IPS-NIHi7 (cell line): ENCODE measurements at regions not wholly inside any gene's neighbourhood (a gene's known extent, or its start where the extent isn't known, plus 50 kb on each side); places are given as distances from the start of the nearest gene placed in this dataset.

ENCODE experiments used
- DNase-seq: peaks from one replicate; pipeline ENCODE4 v3.0.0; 2012; ENCODE audit warnings: mixed read lengths; ENCODE audit errors: extremely low spot score

DNA sequence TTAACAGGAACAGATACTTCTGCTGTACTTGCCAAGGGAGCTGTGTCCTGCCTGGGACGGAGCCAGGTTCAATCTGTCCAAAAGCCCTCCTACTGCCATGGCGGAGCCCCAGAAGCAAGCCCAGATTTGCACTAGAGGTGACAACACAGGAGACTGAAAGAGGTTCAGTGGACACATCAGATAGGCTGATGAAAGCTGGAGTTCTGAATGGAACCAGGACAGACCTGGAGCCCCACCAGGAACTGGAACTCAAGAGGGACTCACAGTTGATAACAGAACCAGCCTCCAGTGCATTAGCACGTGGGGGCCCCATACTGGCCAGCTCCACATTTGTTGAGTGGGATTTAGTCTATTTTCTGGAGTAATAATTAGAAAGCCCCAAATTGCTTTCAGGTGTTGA lies 315.5 kb downstream of the ARRDC4 start:
- DNase-seq = no peak

DNA sequence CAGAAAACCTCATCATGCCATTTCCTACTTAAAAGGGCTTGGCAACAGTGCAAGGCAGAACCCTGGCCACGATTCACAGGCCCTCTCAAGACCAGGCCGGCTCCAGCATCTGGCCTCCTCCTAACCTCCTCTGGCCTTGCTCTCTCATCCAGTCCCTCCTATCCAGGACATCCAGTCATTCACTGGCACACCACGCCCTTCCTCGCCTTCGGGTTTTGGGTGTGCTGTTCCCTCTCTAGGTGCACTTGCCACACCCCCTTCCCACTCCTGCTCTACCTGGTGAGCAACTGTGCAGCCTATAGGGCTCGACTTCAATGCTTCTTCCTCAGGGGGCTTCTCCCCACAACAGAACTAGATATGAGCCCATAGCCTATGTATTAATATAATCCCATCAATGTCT lies 317.1 kb downstream of the ARRDC4 start:
- no peak for DNase-seq

DNA sequence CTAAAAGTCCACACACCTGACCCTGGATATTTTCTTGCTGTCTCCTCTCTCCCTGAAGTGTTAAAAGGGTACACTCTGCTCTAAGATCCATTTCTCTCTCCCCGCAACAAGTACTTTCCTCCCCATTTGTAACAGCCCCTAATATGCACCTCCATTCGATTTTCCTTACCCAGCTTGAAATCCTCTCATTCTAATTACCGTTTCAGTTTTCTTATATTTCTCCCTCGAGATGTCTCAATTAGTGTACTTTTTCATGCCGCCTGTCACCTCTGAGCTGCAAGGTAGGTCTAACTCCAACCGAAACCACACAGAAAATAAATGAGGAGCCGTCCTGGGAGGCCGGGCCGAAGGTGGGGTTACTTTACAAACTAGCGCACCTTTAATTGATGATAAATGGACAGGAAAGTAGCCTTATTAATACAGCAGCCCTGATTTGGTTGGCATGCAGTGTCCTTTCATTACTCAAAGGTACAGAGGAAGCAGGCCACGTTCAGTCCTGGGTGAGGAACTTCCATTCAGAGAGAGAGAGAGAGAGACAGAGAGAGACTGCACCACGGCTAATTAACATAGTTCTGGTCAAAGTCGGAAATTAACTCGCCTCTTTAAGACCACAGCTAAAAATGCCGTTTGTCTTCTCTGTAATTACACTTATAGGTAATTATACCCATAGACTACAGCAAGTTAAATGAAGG lies 319.9 kb downstream of the ARRDC4 start:
- no peak for DNase-seq

DNA sequence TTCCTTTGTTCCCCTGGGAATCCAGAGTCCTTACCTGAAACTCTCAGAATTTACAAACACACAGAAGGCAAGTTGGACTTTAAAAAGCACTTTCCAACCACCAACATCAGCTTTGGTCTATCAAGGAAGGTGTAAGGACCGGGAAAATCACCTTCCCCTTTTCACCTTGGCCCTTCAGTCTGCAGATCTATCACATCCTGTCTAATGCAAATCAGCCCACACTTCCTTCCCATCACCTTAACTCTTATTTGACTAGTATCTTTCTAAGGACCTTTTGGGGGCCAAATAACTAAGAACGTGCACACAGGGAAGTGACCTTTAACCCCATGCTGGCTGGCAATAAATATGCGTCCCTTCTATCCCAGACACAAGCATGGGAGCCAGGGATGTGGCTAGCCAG lies 320.6 kb downstream of the ARRDC4 start:
- no peak for DNase-seq

DNA sequence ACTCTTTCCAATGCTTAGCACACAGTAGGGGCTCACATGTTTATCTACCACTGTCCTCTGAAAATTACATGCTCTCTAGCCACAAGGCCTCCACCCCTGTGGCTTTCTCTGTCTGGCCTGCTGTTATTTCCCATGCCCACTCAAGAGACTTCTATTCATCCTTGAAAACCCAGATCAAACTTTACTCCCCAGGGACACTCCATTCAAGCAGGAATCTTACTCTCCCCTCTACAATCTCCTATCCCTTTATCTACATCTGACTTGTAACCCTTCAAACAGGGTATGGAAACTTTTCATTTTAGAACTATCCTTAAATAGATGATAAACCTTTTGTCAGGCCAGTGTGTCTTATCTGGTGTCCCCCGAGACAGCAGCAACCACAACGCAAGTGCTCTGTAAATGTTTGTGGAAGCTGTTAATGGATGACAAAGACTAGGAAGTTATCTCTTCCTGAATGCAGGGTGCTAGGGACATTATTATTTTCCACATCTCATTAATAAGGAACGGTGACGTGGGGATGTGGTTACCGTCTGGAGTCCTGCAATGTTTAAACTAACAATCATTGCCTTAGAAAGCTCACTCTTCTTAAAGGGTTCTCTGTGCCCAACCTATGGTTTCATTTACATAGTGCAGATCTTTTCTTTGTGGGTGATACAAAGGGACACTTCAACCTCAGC lies 322.3 kb downstream of the ARRDC4 start:
- no peak for DNase-seq

DNA sequence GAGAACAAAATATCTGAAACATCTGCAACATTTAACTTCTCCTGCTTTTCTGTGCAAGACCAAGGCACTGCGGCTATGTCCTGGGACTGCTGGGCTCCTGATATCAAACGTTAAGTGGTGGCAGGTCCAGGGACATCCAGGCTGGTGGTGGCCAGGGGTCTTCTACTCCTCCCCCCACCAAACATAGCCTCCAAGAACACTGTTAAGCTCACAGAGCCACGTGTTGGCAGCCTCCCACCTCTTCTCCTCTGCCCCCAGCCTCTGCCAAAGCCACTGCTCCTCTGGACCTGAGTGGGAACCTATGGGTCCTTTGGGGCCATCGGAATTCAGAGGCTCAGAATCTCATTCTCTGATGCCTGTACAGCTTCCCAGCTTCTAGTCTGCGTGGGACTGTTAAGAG lies 325.7 kb downstream of the ARRDC4 start:
- DNase-seq = no peak

DNA sequence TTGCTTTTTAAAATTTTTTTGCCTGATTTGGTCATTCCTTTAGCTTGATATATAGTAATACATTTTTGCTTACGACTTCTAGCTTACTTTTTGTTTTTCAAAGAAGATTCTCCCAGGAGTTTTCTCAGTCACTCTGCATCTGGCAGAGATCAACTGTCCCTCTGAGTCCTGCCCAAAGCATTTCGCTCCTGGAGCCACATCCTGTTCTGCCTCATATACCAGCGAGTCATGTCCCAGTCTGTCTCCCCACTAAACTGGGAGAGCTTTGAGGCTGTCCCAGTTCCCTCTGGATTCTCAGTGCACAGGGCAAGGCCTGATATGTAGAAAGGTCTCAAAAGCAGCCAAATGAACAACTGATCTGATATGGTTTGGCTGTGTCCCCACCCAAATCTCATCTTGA lies 326.3 kb downstream of the ARRDC4 start:
- DNase-seq = no peak

DNA sequence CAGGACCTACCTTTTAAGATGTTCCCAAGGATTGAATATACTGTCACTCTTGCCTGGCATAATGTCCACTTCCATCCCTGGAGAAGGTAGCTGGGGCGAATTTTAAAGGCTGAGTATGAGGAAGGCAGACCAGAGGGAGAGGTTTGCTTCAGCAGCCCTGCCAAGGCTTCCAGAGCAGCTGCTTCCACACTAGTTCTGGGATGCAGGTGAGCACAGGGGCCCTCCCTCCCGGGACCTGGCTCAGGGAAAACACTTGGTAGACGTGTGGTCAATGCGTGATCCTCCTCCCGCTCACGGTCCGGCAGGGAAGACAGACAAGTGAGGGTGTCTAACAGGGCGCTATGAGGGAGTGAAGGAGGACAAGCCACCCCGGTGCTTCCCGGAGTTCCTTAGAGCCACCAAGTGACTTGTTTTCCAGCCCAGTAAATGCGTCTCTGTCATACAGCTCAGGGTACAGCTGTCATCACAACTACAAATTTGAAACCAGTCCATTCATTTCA lies 327.6 kb downstream of the ARRDC4 start:
- DNase-seq = no peak

DNA sequence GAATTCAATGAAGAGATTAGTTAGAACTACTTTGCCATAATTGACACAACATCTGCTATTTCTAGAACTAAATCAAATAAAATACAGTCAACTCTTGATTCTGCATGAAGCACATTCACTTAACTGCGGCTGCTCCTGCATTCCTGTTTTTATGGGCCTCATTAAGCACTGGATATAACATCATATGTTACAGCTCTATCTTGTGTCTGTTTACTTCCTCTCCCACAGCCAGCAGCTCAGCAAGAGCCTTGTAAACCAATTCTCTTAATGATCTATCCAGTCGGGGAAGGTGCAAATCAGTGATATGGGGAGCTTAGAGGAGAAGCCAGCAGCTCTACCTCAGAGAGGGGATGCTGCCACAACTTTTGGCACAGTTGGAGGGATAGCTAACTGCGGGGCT lies 329.2 kb downstream of the ARRDC4 start:
- no peak for DNase-seq

DNA sequence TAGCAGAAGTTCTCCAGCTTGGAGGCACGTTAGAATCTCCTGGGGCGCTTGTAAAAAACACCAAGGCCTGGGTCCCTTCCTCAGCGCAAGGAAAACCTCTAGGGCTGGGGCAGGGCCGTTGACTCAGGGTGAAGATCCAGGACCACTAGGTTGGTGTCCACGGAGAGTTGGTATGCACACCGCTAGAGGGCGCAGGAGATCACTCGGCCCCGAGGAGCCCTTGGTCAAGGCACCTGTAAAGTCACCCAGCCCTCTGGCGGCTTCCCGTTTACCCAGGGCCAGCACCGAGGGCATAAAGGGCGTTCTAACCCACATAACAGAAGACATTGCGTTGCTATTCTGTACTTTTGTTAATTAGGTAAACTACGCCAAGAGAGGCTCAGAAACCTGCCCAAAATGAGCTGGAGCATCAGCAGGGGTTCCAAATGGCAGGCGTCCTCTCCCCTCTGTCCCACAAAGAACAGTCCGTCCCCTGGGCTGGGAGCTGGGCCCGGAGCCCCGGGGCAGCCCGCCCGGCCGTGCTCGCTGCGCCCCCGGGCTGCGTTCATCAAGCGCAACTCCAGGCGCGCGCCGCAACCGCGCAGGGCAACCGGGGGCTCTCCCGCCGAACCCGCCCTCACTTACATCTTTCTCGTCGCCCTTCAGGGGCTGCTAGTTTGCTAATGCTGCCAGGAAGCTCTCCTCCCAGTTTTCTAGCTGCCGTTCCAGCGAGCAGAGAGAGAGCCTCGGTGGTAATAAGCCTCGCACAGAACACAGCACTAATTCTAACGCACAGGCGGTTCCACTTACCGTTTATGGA lies 332.1 kb downstream of the ARRDC4 start:
- peak; percentile 92 for DNase-seq

DNA sequence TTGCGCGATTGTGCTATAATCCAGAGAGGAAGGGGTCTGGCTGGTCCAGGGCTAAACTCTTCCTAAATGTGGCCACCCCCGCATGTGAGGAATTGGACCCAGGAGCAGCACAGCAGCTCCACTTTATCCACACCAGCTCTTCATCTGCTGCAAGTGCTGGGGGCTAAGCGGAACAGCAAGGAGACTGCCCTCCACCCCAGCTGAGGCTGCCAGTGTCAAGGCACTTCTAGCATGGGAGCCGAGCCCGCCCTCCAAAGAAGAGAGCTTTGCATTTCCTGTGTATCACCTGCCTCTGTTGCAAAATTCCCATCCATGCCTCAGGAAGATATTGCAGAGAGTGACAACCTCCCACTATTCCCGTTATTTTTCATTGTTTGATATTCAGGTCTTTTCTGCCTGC lies 333.6 kb downstream of the ARRDC4 start:
- no peak for DNase-seq

DNA sequence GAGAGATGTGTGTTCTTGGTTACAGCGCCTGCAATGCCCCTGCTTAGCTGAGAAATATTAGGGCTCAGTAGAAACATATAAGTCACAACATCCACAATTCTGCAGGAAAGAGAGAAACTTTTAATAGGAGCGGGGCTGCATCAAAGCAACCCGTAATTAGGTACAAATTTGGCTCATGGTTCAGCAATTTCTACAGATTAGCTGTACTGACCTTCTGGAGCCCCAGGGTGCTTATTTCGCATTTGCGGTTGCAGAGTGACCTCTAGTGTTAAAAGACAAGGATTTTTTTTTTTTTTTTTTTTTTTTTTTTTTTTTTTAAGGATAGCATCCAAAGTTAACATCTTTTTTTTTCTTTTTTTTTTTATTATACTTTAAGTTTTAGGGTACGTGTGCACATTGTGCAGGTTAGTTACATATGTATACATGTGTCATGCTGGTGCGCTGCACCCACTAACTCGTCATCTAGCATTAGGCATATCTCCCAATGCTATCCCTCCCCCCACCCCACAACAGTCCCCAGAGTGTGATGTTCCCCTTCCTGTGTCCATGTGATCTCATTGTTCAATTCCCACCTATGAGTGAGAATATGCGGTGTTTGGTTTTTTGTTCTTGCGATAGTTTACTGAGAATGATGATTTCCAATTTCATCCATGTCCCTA lies 334.7 kb downstream of the ARRDC4 start:
- peak; percentile 47 for DNase-seq

DNA sequence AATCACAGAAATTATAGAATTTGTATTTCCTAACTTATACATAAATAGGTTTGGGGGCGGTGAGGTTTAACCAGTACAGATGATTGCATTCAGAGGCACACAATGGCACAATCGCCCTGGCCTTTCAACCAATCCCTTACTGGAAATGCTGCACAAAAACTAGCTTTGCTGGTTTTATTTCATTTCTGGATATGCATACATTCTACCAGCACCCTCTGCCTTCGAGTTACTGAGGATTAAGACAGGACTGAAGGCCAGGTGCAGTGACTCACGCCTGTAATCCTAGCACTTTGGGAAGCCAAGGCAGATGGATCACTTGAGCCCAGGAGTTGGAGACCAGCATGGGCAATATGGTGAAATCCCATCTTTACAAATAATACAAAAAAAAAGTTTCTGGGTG lies 336.1 kb downstream of the ARRDC4 start:
- DNase-seq = no peak

DNA sequence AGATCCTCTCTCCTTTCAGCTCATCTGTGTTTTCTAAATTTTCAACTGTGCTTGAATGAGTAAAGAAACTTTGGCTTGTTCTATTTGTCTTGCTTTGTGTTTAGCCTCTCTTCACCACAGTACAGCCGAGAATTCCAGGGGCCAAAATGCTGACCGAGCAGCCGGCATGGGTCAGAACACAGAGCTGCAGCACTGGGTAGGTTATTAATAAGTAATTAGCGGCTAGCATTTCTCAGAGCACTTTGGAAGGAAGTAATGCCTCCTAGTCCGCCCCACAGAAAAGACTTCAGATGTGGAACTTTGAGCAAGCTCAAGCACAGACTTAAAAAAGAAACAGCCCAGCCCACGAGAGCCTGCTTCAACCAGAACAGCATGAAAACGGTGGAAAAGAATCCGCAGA lies 343.9 kb downstream of the ARRDC4 start:
- DNase-seq = no peak

DNA sequence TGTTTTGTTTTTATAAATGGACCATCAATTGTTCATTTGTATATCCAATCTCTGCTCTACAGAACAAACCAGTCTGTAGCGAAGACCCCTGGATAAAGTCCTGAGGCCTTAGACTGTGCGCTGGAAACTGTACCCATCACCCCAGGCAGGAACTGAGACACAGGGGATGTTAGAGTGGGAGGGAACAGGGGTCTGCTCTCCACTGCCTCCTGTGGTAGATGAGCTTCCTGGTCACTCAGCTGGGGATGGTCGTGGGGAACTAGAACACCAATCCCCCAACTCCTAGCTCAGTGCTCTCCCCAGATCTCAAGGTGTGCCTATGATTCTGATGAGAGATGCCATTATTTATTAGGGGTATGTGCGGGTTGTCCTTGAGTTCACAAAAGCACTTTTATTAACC lies 340.2 kb upstream of the IGF1R start:
- DNase-seq = peak; percentile 36

DNA sequence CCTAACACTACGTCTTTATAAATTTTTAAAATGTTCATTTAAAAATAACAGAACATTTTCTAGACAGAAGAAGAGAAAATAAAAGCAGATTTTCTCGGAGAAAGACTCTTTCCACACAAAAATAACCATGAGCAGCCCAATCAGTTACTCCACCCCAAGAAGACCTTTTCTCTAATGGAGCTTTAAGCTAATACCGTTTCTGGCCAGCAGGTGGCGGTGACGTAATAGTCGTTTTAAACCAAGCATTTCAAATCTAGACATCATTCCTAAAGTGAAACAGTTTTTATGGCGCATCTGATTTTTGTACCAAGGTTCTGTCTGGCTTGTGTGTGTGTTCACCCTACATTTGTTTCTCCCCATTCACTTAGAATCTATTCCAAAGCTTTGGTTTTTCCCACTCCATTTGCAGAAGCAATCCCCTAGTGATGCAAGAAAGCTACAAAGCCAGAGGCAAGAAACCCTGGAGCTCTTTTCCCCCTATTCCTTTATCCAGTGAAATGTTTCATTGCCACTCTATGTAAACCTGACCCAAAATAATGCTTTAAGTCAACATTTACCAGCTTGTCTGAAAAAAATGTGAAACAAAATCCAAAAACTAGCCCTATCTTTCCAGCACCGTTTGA lies 336.7 kb upstream of the IGF1R start:
- DNase-seq = peak; percentile 69

DNA sequence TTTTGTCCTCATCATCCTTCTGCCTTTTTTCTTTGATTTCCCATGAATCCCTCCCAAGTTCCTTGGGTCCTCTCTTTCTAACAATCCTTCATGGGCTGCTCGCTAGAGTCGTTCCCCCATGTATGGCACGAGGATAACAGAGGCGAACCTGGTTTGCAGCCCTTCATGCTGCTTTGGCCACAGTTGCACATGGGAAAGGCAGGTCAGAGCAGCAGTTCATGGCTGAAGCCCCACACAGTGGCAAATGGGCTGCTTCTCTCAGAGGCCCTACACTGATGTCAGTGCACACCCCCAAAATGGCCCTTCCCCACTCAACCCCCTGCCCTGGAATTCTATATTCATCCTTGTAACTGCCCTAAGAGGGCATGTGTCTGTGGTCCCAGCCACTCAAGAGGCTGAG lies 335.4 kb upstream of the IGF1R start:
- no peak for DNase-seq

DNA sequence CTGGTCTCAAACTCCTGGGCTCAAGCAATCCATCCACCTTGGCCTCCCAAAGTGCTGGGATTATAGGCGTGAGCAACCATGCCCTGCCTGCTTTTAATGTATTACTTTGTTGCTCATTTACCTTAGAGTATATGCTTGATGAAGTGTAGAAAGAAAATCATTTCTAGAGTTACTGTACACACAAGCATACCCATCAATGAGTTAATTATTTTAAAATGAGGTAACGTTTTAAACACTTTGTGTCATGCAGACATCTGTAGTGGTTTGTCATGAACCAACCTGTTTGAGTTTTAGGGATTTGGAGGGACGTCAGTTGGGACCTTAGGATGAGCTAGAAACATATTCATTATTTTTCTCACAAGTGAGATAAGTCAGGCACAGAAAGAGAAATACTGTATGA lies 332.4 kb upstream of the IGF1R start:
- DNase-seq = no peak

DNA sequence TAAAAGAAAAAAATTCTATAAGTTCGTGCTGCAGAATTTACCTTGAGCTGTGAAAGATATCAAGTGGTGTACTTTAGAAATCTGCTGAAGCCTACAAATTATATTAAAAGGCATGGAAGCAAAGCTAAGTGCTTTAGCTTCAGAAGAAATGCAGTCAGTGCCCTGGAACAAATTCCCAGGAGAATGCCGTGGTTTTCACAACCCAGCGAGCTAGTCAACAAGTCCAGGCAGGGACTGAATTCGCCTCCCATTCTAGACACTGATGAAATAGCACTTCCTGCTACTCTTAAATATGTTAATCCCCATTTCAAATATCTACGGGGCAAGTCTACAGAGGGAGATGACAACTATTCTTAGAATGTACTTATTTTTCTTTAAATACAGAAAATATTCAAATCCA lies 326.4 kb upstream of the IGF1R start:
- DNase-seq = no peak

DNA sequence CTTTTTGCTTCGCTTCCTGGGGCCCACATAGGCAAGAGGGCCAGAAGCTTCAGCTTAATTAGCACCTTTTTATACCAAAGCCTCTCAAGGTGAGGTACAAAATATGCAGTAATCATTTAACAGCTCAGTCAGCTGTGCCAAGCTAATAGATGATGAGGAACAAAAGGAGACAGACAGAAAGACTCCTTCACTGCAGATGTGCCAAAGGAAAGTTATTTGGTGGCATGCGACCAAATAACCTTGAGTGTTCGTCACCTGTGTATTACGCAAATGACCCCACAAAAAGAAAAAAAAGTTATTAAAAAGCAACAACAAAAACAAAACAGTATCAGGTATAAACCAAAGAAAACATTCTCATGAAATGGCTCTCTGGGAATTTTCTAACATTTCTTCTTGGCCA lies 325.8 kb upstream of the IGF1R start:
- DNase-seq = no peak

DNA sequence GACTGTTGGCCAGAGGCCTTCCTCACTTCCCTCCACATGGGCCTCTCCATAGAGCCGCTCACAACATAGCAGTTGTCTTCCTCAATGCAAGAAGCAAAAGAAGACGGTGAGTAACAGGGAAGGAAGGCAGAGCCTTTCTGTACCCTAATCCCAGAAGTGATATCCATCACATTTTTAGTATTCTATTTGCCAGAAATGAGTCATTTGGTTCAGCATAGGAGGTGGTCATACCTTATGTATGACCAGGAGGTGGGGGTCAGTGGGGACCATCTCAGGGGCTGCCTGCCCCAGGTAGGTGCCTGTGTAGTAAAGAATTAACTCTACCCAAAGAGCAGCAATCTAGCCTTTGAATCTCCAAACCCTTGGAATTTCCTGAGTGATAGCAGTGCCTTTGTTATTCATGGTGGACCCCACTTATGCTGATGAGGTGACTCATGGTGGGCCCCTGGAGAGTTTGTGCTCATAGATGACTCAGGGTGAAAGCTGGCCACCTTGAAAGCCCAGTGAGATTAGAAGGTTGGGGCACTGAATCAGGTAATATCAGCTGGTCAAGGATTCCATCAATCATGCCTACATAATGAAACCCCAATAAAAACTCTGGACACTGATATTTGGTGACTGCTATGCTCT lies 323.9 kb upstream of the IGF1R start:
- DNase-seq = no peak
